ENCODE measurements at regions not wholly inside any gene's neighbourhood (a gene's known extent, or its start where the extent isn't known, plus 50 kb on each side); places are given as distances from the start of the nearest gene placed in this dataset.

- no peak for DNase-seq (ENCODE audit: low read depth)
Measured at GRCh38 chr4:188552741-188553275, 413.6 kb downstream of the TRIML1 start.

- no peak for DNase-seq (ENCODE audit: low read depth)
Measured at GRCh38 chr4:188554413-188554812, 415.2 kb downstream of the TRIML1 start.

- no peak for DNase-seq (ENCODE audit: low read depth)
Measured at GRCh38 chr4:188573104-188573503, 433.9 kb downstream of the TRIML1 start.

GRCh38 chr4:188578657-188579056, 439.4 kb downstream of the TRIML1 start:
- DNase-seq (ENCODE audit: low read depth): no peak

GRCh38 chr4:188596021-188596420, 456.8 kb downstream of the TRIML1 start:
- no peak for DNase-seq (ENCODE audit: low read depth)

GRCh38 chr4:188603646-188604045, 464.4 kb downstream of the TRIML1 start:
- DNase-seq (ENCODE audit: low read depth): no peak

- DNase-seq (ENCODE audit: low read depth): no peak
Measured at GRCh38 chr4:188606635-188607034, 467.4 kb downstream of the TRIML1 start.

GRCh38 chr4:188611143-188611542, 471.9 kb downstream of the TRIML1 start:
- no peak for DNase-seq (ENCODE audit: low read depth)

- no peak for DNase-seq (ENCODE audit: low read depth)
Measured at GRCh38 chr4:188612659-188613058, 473.4 kb downstream of the TRIML1 start.

GRCh38 chr4:188613976-188614375, 474.7 kb downstream of the TRIML1 start:
- no peak for DNase-seq (ENCODE audit: low read depth)

GRCh38 chr4:188619456-188620149, 480.4 kb downstream of the TRIML1 start:
- no peak for DNase-seq (ENCODE audit: low read depth)

- no peak for DNase-seq (ENCODE audit: low read depth)
Measured at GRCh38 chr4:188620608-188621007, 481.4 kb downstream of the TRIML1 start.

- no peak for DNase-seq (ENCODE audit: low read depth)
Measured at GRCh38 chr4:188623314-188623854, 484.1 kb downstream of the TRIML1 start.

- no peak for DNase-seq (ENCODE audit: low read depth)
Measured at GRCh38 chr4:188624370-188624769, 485.1 kb downstream of the TRIML1 start.

- no peak for DNase-seq (ENCODE audit: low read depth)
Measured at GRCh38 chr4:188627892-188628291, 488.7 kb downstream of the TRIML1 start.

- DNase-seq (ENCODE audit: low read depth): no peak
Measured at GRCh38 chr4:188639479-188640100, 500.3 kb downstream of the TRIML1 start.

GRCh38 chr4:188647820-188648370, 508.7 kb downstream of the TRIML1 start:
- no peak for DNase-seq (ENCODE audit: low read depth)

GRCh38 chr4:188649635-188650034, 510.4 kb downstream of the TRIML1 start:
- no peak for DNase-seq (ENCODE audit: low read depth)

- DNase-seq (ENCODE audit: low read depth): no peak
Measured at GRCh38 chr4:188650516-188650915, 511.3 kb downstream of the TRIML1 start.

- no peak for DNase-seq (ENCODE audit: low read depth)
Measured at GRCh38 chr4:188657365-188657764, 518.1 kb downstream of the TRIML1 start.

- no peak for DNase-seq (ENCODE audit: low read depth)
Measured at GRCh38 chr4:188658958-188659522, 519.8 kb downstream of the TRIML1 start.

GRCh38 chr4:188660796-188661195, 521.6 kb downstream of the TRIML1 start:
- no peak for DNase-seq (ENCODE audit: low read depth)

- DNase-seq (ENCODE audit: low read depth): no peak
Measured at GRCh38 chr4:188661502-188661901, 522.3 kb downstream of the TRIML1 start.
